GM12873 (cell line): ENCODE measurements at regions not wholly inside any gene's neighbourhood (a gene's known extent, or its start where the extent isn't known, plus 50 kb on each side); places are given as distances from the start of the nearest gene placed in this dataset.

ENCODE experiments used
- CTCF ChIP-seq: IDR thresholded peaks from 2 replicates; pipeline ENCODE4 v1.5.1; 2012; ENCODE audit warnings: low read depth, mild to moderate bottlenecking, moderate library complexity, low read length, control low read depth; ENCODE audit not compliant: insufficient read depth; ENCODE audit errors: missing control alignments

DNA sequence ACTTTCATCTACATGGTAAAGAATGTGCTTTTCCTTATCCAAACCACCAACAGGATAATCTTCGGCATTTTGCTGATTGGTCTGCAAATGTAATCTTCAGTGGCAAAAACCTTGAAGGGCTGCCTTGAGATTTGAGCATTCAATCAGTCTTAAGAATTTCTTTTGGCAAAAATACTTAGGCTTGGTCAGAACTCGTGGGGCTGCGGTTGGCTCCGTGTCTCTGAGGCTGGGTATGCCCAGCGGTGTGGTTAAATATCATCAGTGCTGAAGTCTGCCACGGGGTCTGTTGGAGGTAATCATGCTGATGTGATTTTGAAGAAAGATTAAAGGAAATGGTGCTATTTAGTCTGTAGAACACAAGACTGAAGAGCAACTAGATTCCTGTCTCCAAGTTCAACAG, 262.6 kb downstream of the EN1 start:
- TF ChIP-seq CTCF, result no peak

- TF ChIP-seq CTCF, result no peak
These were observed 263.2 kb downstream of the EN1 start for GRCh38 chr2:118584062-118584749.

GRCh38 chr2:118582058-118582457, 265.4 kb downstream of the EN1 start:
- no peak for TF ChIP-seq CTCF

DNA sequence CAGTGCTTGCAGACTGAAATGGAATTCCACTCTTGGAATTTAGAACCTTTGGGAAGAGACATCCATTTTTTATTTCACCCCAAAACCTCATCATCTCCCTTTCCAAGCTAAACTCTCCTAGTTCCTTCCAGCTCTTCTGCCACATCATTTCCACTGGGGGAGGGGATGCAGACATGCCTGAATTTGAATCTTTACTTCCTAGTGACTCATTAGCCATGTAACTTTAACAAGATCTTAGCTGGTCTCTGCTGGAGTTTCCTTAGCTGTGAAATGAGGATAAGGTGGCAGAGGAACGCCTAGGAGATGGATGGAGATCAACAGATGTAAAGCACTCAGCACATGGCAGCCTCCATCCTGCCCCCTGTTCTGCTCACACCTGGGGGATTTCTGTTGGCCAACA, 266.8 kb downstream of the EN1 start:
- TF ChIP-seq CTCF, result no peak

- no peak for TF ChIP-seq CTCF
These were observed 267.3 kb downstream of the EN1 start for GRCh38 chr2:118580107-118580506.

GRCh38 chr2:118577202-118577601, 270.2 kb downstream of the EN1 start:
- no peak for TF ChIP-seq CTCF

DNA sequence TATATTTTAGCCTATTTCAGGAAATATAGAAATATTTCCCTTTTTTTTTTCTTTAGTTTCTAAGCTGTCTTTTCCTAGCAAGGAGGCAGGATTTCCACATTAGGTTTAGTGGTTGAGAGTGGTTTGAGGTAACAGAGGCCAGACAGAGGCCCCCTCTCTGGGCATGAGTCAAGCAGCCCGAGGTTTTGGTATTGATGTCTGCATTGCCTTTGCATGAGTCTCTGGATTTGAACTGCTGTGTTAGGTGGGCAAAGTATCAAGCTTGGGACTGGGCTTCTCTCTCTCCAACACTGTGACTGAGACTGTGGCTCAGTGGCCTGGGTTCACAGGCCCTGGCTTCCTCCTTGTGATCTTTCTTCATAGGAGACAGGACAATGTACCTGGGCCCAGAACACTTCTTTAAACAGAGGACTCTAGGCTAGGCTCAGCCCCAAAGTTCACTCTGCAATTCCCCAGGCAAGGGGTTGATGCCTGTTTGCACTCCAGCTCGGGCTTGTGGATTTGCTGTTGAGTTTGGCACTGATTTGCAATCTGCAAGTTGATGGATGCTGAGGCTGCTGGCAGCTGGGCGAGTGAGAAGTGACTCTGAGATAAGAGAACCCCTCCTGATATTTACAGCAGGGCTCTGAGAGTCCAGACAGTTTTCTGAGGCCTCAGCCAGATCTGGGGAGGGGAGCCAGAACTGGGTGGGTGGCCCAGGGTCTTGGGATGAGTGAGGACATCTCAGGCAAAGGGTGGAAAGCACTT, 271.2 kb downstream of the EN1 start:
- TF ChIP-seq CTCF, result no peak
